GM12878 (cell line): ENCODE measurements at regions not wholly inside any gene's neighbourhood (a gene's known extent, or its start where the extent isn't known, plus 50 kb on each side); places are given as distances from the start of the nearest gene placed in this dataset.
A peak's percentile ranks its signal among the peaks of the same experiment; 100 is the strongest.

Source experiments
- ATAC-seq: fragments of 200-7000 bp; cut with Tn5 transposase; 3 replicates; pipeline ENCODE4 v1.9.1; 2020; ENCODE audit warnings: mild to moderate bottlenecking, moderate library complexity
- BruUV-seq: library from RNA; stranded (reverse); fragments of 400-500 nt; replicated peaks from 2 replicates; lab custom pipeline; 2021; lab: Mats Ljungman, UMichigan
- CTCF ChIA-PET: fragments of 300-600 bp; sonication (Branson Sonifier 250); formaldehyde crosslinking; extraction: SDS; loops from one replicate; lab custom pipeline; 2021; ENCODE audit warnings: inconsistent platforms; lab: Yijun Ruan, JAX
- POLR2A ChIA-PET: fragments of 350-600 bp; formaldehyde crosslinking; extraction: SDS; loops from one replicate; lab custom pipeline; 2021; ENCODE audit warnings: inconsistent platforms; lab: Charles Lee
- RAD21 ChIA-PET: fragments of 300-600 bp; sonication (Branson Sonifier 250); formaldehyde crosslinking; loops from one replicate; lab custom pipeline; 2023; ENCODE audit warnings: antibody characterized with exemption; ENCODE audit not compliant: unreplicated experiment; lab: Charles Lee
- SMC1A ChIA-PET: fragments of 300-600 bp; sonication (Branson Sonifier 250); formaldehyde crosslinking; loops from one replicate; lab custom pipeline; 2023; ENCODE audit not compliant: unreplicated experiment, uncharacterized antibody; lab: Charles Lee
- DNase-seq: peaks from one replicate; pipeline ENCODE4 v3.0.0-alpha.2; 2011; ENCODE audit warnings: low read depth, low spot score
- FAIRE-seq: peaks from 3 replicates; lab custom pipeline; 2011; peaks lifted over from hg19 to GRCh38; lab: Jason Lieb, UNC
- H2AFZ ChIP-seq: 2 replicates; pipeline ENCODE4 v1.6.0; 2011; ENCODE audit warnings: low read depth, low read length, control low read depth; ENCODE audit not compliant: control insufficient read depth
- H3K27ac ChIP-seq: 2 replicates; pipeline ENCODE4 v1.5.1; 2011; ENCODE audit warnings: control low read depth; ENCODE audit not compliant: control insufficient read depth, insufficient read depth
- H3K27me3 ChIP-seq, 2 experiments: replicated peaks in 1 of 2; 2 replicates each; pipeline versions ENCODE4 v1.6.0 to v1.6.1; 2011; ENCODE audit warnings: low read length in 1 of 2; ENCODE audit not compliant: control insufficient read depth in 2 of 2, insufficient read depth in 2 of 2
- H3K36me3 ChIP-seq, 2 experiments: 2 replicates each; pipeline ENCODE4 v1.5.1; 2011; ENCODE audit warnings: low read length in 1 of 2; ENCODE audit not compliant: control insufficient read depth in 2 of 2, insufficient read depth in 2 of 2
- H3K4me1 ChIP-seq: 2 replicates; pipeline ENCODE4 v1.6.1; 2011; ENCODE audit warnings: mild to moderate bottlenecking, low read length, moderate library complexity, mixed read lengths; ENCODE audit not compliant: control insufficient read depth, insufficient read depth
- H3K4me2 ChIP-seq: 2 replicates; pipeline ENCODE4 v1.6.0; 2011; ENCODE audit warnings: control low read depth; ENCODE audit not compliant: control insufficient read depth, insufficient read depth
- H3K4me3 ChIP-seq: fragments of 200-600 bp; sonication (generic); 2 replicates; pipeline ENCODE4 v1.5.1; 2016
- H3K79me2 ChIP-seq: 2 replicates; pipeline ENCODE4 v1.6.0; 2011; ENCODE audit warnings: low read length; ENCODE audit not compliant: control insufficient read depth, insufficient read depth
- H3K9ac ChIP-seq: 2 replicates; pipeline ENCODE4 v1.8.0; 2011; ENCODE audit warnings: low read length, control low read depth, mixed read lengths; ENCODE audit not compliant: control insufficient read depth, insufficient read depth
- H3K9me3 ChIP-seq: replicated peaks from 3 replicates; pipeline ENCODE4 v1.5.1; 2011; ENCODE audit warnings: mild to moderate bottlenecking, low read length; ENCODE audit not compliant: control insufficient read depth, insufficient read depth
- H4K20me1 ChIP-seq: 2 replicates; pipeline ENCODE4 v1.6.0; 2011; ENCODE audit not compliant: control insufficient read depth, insufficient read depth
- ATF2 ChIP-seq: IDR thresholded peaks from 2 replicates; pipeline ENCODE4 v1.6.1; 2012; ENCODE audit warnings: low read length, inconsistent platforms
- DPF2 ChIP-seq: fragments of 450-650 bp; IDR thresholded peaks from 2 replicates; pipeline ENCODE4 v1.6.1; 2017; ENCODE audit warnings: mild to moderate bottlenecking
- IKZF2 ChIP-seq, 2 experiments: fragments of 450-650 bp; IDR thresholded peaks; 2 replicates each; pipeline ENCODE4 v1.6.1; 2017; ENCODE audit warnings: mild to moderate bottlenecking in 2 of 2, moderate library complexity in 2 of 2
- PRDM15 ChIP-seq: fragments of 450-650 bp; formaldehyde crosslinking; IDR thresholded peaks from 2 replicates; pipeline ENCODE4 v1.4.0; 2020; ENCODE audit warnings: mild to moderate bottlenecking, moderate library complexity
- RFX5 ChIP-seq: IDR thresholded peaks from 2 replicates; pipeline ENCODE4 v1.6.1; 2011; ENCODE audit warnings: low read depth, low read length, improper control_type of control experiment
- RUNX3 ChIP-seq: IDR thresholded peaks from 2 replicates; pipeline ENCODE4 v1.6.1; 2012; ENCODE audit warnings: low read length, inconsistent platforms
- YY1 ChIP-seq: IDR thresholded peaks from 2 replicates; pipeline ENCODE4 v1.6.1; 2011; ENCODE audit warnings: low read depth, mild to moderate bottlenecking, low read length
- ZBTB4 ChIP-seq: fragments of 450-650 bp; formaldehyde crosslinking; IDR thresholded peaks from 2 replicates; pipeline ENCODE4 v1.4.0; 2022; ENCODE audit warnings: mild to moderate bottlenecking, moderate library complexity
- WGBS: methylation state at CpG from one replicate; pipeline ENCODE4 v1.1.6; 2016; ENCODE audit warnings: low lambda C conversion rate; ENCODE audit not compliant: insufficient replicate concordance, insufficient coverage; ENCODE audit errors: missing lambda C conversion rate; 5-methylcytosine and 5-hydroxymethylcytosine counted together
- in situ Hi-C: fragments of 300-500 bp; cut with MboI; formaldehyde crosslinking; loops from 9 replicates; pipeline ENCODE4 v1.14.3; 2018; ENCODE audit warnings: mixed read lengths
- intact Hi-C: fragments of 100-400 bp; cut with micrococcal nuclease; formaldehyde crosslinking; loops from one replicate; pipeline ENCODE4 v1.14.2; 2022; ENCODE audit not compliant: unreplicated experiment

- Histone ChIP-seq H3K27ac (no peak overlapping the region), H4K20me1 (no peaks in the 10 kb centered on the region), H3K4me3 (no peak overlapping the region), H3K9ac (no peak overlapping the region), H3K27me3 (no peaks in the 10 kb centered on the region), H3K79me2 (no peaks in the 10 kb centered on the region), H3K9me3 (no peaks in the 10 kb centered on the region), H2AFZ (no peak overlapping the region), H3K36me3 (no peaks in the 10 kb centered on the region), H3K4me2 (peak overlapping the region; percentile 44; the same call in 1 of the 2 replicates), H3K4me1 (no peaks in the 10 kb centered on the region)
- ChIA-PET POLR2A (no interaction called here), CTCF (no interaction called here), RAD21 (no interaction called here), SMC1A (no interaction called here)
- DNase-seq = no peak
- intact Hi-C loops (no loop called here), in situ Hi-C loops (no loop called here)
- FAIRE-seq = no peak
- peak; percentile 44 for ATAC-seq
- TF ChIP-seq IKZF2 (IDR thresholded peaks at IDR 0.05) (0 out of 4 replicates have a peak, but pooled peaks of 1 of the 2 experiments have one; percentile 21), PRDM15 (CRISPR knock-in tag) (no peak), DPF2 (no peak), RUNX3 (peak; percentile 39)
- 28% methylated on average over 4 of the region's 4 CpGs for WGBS
- no TSS peak for BruUV-seq
Observed at GRCh38 chr4:115484479-115484878, 371.1 kb upstream of the NDST4 start.

GRCh38 chr4:115470763-115471162 lies 357.3 kb upstream of the NDST4 start:
- ATAC-seq (no peak), DNase-seq (no peak)
- POLR2A ChIA-PET = no interaction called here
- no peak for TF ChIP-seq RFX5
- no peak for TF ChIP-seq ATF2
- TF ChIP-seq ZBTB4 (CRISPR knock-in tag) = no peak
- no peak for TF ChIP-seq YY1

More at GRCh38 chr4:115470763-115471162, 357.3 kb upstream of the NDST4 start:
- Histone ChIP-seq H3K79me2 (no peaks in the 10 kb centered on the region), H4K20me1 (no peaks in the 10 kb centered on the region), H3K27ac (no peak overlapping the region), H3K4me2 (no peak overlapping the region), H2AFZ (no peak overlapping the region), H3K9ac (no peak overlapping the region), H3K4me3 (no peak overlapping the region), H3K27me3 (no peaks in the 10 kb centered on the region), H3K36me3 (no peaks in the 10 kb centered on the region), H3K9me3 (no peaks in the 10 kb centered on the region), H3K4me1 (no peaks in the 10 kb centered on the region)
- ChIA-PET RAD21 (no interaction called here), SMC1A (interaction anchor here (1.0 kb wide), 1 partner anchor 8 kb away, joined by 3 read pairs; no protein-coding TSS in a partner anchor), CTCF (no interaction called here)
- in situ Hi-C loops (no loop called here), intact Hi-C loops (no loop called here)
- FAIRE-seq = no peak
- BruUV-seq = no TSS peak
- WGBS = 0% methylated on average over 1 of the region's 1 CpG
